HL-60 (cell line): ENCODE measurements at regions not wholly inside any gene's neighbourhood (a gene's known extent, or its start where the extent isn't known, plus 50 kb on each side); places are given as distances from the start of the nearest gene placed in this dataset.

Experiments
- DNase-seq, 2 experiments: peaks; one replicate each; pipeline ENCODE4 v3.0.0-alpha.2; 2010 to 2020; ENCODE audit warnings: low read depth in 1 of 2, low spot score in 1 of 2
- H3K27ac ChIP-seq: fragments of 250-450 bp; sonication (Bioruptor Pico); replicated peaks from 2 replicates; pipeline ENCODE4 v1.5.1; 2020; ENCODE audit warnings: mild to moderate bottlenecking, moderate library complexity
- H3K27me3 ChIP-seq: fragments of 250-450 bp; sonication (Bioruptor Pico); 2 replicates; pipeline ENCODE4 v1.5.1; 2021; ENCODE audit warnings: mild to moderate bottlenecking, moderate library complexity; ENCODE audit not compliant: insufficient read depth, poor library complexity, severe bottlenecking
- H3K4me3 ChIP-seq: replicated peaks from 2 replicates; pipeline ENCODE4 v1.5.1; 2011; ENCODE audit warnings: mild to moderate bottlenecking, control low read depth, low read length; ENCODE audit not compliant: insufficient read depth
- CTCF ChIP-seq: IDR thresholded peaks from one replicate; pipeline ENCODE4 v1.5.1; 2011; ENCODE audit warnings: low read length, control low read depth, inconsistent platforms; ENCODE audit not compliant: insufficient read depth
- GABPA ChIP-seq: IDR thresholded peaks from 2 replicates; pipeline ENCODE4 v1.6.1; 2012; ENCODE audit warnings: low read depth
- POLR2AphosphoS5 ChIP-seq: IDR thresholded peaks from 2 replicates; pipeline ENCODE4 v1.6.1; 2012; ENCODE audit warnings: low read depth
- SPI1 ChIP-seq: IDR thresholded peaks from 2 replicates; pipeline ENCODE4 v1.6.1; 2012; ENCODE audit warnings: low read depth, mild to moderate bottlenecking, borderline replicate concordance
- TF ChIP-seq, protein P1 (sequence below): IDR thresholded peaks from 2 replicates; pipeline ENCODE4 v1.6.1; 2012; ENCODE audit warnings: low read depth; ENCODE audit not compliant: insufficient replicate concordance

GRCh38 chr4:31896349-31896748, 1176.2 kb downstream of the PCDH7 start:
- TF ChIP-seq POLR2AphosphoS5 = no peak
- TF ChIP-seq SPI1 = no peak
- TF ChIP-seq, protein P1, sequence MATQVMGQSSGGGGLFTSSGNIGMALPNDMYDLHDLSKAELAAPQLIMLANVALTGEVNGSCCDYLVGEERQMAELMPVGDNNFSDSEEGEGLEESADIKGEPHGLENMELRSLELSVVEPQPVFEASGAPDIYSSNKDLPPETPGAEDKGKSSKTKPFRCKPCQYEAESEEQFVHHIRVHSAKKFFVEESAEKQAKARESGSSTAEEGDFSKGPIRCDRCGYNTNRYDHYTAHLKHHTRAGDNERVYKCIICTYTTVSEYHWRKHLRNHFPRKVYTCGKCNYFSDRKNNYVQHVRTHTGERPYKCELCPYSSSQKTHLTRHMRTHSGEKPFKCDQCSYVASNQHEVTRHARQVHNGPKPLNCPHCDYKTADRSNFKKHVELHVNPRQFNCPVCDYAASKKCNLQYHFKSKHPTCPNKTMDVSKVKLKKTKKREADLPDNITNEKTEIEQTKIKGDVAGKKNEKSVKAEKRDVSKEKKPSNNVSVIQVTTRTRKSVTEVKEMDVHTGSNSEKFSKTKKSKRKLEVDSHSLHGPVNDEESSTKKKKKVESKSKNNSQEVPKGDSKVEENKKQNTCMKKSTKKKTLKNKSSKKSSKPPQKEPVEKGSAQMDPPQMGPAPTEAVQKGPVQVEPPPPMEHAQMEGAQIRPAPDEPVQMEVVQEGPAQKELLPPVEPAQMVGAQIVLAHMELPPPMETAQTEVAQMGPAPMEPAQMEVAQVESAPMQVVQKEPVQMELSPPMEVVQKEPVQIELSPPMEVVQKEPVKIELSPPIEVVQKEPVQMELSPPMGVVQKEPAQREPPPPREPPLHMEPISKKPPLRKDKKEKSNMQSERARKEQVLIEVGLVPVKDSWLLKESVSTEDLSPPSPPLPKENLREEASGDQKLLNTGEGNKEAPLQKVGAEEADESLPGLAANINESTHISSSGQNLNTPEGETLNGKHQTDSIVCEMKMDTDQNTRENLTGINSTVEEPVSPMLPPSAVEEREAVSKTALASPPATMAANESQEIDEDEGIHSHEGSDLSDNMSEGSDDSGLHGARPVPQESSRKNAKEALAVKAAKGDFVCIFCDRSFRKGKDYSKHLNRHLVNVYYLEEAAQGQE = no peak
- no peak for TF ChIP-seq CTCF
- no peak for TF ChIP-seq GABPA
- H3K27me3 ChIP-seq = no peaks in the 10 kb centered on the region
- no peak overlapping the region for H3K27ac ChIP-seq
- H3K4me3 ChIP-seq = no peak overlapping the region
- DNase-seq = no peak

DNA sequence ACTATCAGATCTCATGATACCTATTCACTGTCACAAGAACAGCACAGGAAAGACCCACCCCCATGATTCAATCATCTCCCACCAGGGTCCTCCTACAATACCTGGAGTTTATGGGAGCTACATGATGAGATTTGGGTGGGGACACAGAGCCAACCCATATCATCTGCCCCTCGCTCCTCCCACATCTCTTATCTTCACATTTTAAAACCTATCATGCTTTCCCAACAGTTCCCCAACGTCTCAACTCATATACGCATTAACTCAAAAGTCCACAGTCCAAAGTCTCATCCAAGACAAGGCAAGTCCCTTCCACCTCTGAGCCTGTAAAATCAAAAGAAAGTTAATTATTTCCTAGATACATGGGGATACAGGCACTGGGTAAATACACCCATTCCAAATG, 1185.2 kb downstream of the PCDH7 start:
- TF ChIP-seq POLR2AphosphoS5 (no peak), CTCF (no peak), SPI1 (no peak), GABPA (no peak)
- TF ChIP-seq, protein P1 = no peak
- H3K4me3 ChIP-seq = no peak overlapping the region
- H3K27me3 ChIP-seq = no peaks in the 10 kb centered on the region
- DNase-seq = no peak
- H3K27ac ChIP-seq = no peak overlapping the region

DNA sequence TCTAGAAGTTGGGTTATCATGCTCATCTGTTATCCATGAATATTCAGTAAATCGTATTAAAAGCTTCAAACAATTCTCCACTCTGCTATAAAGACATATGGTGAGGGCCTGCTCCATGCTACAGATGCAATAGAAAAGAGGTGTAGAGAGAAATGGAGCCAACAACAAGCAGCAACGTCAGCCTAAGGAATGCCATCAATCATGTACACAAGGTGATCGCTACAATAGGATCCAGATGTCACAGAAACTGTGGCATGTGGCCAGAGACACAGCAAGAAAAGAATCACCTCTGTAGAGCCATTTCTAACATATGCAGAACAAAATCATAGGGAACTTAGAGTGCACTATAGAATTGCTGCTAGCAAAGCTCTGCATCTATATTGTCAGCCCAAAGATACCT, 1188.1 kb downstream of the PCDH7 start:
- Histone ChIP-seq H3K27ac (no peak overlapping the region), H3K4me3 (no peak overlapping the region), H3K27me3 (no peaks in the 10 kb centered on the region)
- no peak for DNase-seq
- TF ChIP-seq CTCF (no peak), POLR2AphosphoS5 (no peak), GABPA (no peak), SPI1 (no peak)
- TF ChIP-seq, protein P1 = no peak
